D341Med (cell line): ENCODE measurements at regions not wholly inside any gene's neighbourhood (a gene's known extent, or its start where the extent isn't known, plus 50 kb on each side); places are given as distances from the start of the nearest gene placed in this dataset.
"Not testable (repeated sequence)": the region's sequence is repeated elsewhere in the genome, so short reads cannot be mapped to it uniquely, and the experiment has no call there.

Source experiments
- DNase-seq: peaks from one replicate; pipeline ENCODE4 v3.0.0; 2012; ENCODE audit warnings: low spot score

DNA sequence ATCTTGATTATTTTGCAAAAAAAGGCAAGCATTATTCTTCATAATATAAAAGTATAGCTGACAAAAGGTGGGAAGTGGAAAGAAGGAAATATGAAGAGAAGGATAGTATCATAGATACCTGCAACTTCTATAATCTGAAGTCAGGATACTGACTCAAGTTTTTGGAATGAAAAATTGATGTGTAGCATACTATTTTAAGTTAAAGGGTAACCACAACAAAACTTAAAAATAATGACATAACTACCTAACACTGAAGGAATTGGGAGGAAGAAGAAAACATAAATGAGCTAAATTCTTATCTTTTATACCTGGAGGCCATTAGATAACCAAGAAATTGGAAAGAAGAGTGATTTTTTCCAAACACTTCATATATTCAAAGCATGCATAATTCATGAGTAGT is 51.8 kb upstream of the TLE1 start:
- DNase-seq: no peak

- no peak for DNase-seq
Observed at GRCh38 chr9:81748091-81748490, 58.7 kb upstream of the TLE1 start.

- DNase-seq: no peak
Observed at GRCh38 chr9:81753436-81753835, 64.1 kb upstream of the TLE1 start.

DNA sequence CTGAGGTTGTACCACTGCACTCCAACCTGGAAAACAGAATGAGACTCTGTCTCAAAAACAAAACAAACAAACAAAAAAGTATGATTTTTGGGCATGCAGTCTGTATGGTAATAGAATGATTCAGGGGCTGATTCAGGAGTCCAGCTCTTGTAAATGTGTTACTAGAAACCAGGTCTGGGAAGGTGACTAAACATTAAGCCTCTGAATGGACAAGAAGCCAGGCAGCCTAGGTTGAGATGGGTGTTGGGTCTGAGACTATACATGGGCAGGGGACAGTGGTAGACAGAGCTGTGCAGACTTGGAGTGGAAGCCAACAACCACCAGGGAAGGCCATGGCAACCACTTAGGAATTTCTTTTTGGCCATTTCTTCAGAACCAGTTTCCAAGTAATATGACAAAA is 64.9 kb upstream of the TLE1 start:
- no peak for DNase-seq

GRCh38 chr9:81755721-81756120 is 66.4 kb upstream of the TLE1 start:
- DNase-seq: no peak

- no peak for DNase-seq
Observed at GRCh38 chr9:81756561-81756960, 67.2 kb upstream of the TLE1 start.

GRCh38 chr9:81758123-81758797 is 68.9 kb upstream of the TLE1 start:
- no peak for DNase-seq

GRCh38 chr9:81759680-81760215 is 70.4 kb upstream of the TLE1 start:
- DNase-seq: no peak

DNA sequence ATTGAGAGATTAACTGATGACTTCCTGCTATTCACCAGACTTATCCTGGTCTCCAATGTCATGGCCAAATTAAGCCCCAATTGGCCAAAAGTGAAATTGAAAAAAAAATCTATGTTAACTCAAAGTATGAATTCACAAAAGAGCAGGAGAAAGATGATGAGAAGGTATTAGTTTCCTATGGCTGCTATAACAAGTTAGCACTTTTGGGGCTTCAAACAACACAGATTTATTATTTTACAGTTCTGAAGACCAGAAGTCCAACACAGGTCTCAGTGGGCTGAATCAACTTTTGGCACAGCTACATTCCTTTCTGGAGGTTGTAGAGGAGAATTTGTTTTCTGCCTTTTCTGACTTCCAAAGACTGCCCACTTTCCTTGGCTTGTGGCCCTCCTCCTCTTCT is 78.6 kb upstream of the TLE1 start:
- no peak for DNase-seq

DNA sequence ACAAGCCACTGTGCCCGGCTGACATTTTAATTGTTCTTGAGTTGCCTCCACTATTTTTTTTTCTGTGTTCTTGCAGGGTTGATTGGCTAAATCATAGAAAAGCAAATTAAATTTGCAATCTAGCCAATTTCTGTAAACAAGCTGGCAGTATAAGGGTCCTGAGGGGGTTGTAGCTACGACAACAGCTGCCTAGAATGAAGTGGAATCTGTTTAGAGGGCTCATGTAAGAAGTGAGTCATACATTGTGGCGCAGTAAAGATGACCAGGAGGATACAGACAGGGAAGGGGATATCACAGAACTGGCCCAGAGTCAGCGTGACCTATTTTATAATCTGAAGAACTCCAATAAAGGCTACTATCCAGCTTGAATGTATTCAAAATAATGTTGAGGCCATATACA is 82.2 kb upstream of the TLE1 start:
- DNase-seq: no peak

GRCh38 chr9:81772144-81772543 is 82.8 kb upstream of the TLE1 start:
- no peak for DNase-seq

DNA sequence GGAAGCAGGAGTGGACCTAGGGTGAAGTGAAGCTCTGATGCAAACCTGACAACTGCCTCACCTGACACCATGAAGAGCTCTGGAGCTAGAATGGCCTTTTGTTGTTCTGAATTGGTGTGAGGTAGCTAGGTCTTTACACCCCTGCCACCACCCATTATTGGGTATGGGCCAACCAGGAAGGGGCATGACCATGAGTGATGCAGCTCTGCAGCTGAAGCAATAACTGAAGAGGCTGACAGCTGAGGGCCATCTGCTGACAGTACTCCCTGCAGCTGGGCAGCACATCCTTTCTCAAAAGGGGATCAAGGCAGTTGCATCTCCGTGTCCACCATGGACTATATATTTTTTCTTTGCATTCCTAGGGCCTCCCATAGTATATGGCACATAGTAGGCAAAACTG is 87.0 kb upstream of the TLE1 start:
- no peak for DNase-seq

- DNase-seq: no peak
Observed at GRCh38 chr9:81776834-81777233, 87.5 kb upstream of the TLE1 start.

DNA sequence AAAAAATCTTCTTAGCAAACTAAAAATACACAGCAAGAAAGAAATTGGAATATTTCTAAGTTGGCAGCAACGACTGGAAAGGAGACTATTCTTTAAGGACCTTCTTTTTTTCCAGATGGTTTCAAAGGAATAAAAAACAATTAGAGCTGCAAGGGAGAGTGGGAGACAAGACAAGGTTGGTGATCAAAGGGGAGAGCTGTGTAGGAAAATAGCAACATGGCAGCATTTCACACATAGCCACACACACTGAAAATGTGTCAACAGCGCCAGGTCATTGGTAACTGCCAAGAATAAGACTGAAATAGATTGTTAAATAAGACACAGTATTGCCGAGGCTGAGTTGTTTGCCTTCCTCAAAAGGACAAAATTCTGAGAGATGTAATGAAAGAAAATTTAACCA is 88.1 kb upstream of the TLE1 start:
- no peak for DNase-seq

GRCh38 chr9:81782313-81782995 is 93.1 kb upstream of the TLE1 start:
- DNase-seq: no peak

DNA sequence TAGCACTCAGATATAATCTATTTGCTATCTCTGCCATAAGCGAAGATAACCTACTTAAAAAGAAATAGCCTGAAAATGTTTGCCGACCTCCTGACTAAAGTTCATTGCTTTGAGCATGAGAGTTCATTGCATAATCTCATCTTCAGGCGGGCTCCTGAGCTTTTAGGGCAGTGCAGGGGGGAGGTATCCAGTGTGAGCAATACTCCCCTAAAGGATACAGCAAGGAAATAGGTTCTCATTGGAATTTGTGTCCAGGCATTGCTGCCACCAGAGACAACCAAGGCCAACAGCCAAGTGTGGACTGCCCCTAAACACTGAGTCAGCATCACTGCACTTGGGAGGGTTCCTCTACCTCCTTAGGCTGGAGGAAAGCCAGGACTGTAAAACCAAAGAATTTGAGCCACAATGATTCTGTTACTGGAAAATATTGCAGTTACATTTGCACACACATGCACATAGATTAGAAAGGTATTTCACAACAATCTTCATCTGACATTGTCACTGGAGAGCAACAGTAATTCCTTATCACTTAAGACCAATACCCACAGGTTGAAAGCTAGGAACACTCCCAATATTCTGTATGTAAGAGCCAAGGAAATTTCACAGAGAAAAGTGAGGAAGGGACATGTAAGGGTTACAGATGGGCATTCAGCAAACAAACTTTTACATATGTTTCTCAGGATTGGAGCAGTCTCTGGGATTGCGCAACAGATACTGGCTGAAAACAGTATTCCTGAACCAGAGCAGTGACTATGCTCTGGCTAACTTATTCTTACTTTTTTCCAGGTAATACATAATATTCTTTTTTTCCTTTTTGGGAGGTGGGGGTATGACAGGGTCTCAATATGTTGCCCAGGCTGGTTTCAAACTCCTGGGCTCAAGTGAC is 98.6 kb upstream of the TLE1 start:
- no peak for DNase-seq

DNA sequence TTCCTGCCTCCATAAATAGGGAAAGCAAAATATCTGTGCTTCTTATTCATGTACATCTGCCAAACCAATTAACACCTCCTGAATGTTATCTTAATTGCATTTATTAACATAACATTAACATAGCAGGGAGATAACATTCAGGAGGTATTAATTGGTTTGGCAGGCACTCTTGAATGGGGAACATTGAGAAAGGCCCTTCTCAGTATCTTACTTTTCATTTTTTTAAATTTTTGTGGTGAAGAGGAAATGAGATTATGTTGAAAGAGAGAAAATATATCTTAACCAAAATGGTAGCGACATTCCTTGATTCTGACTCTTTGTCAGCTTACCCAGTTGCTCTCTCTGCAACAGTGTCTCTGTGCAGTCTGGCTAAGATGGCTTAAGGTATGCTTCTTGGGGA is 100.4 kb upstream of the TLE1 start:
- DNase-seq: no peak

GRCh38 chr9:81790166-81790565 is 100.8 kb upstream of the TLE1 start:
- no peak for DNase-seq

- peak; percentile 68 for DNase-seq
Observed at GRCh38 chr9:81791076-81791475, 101.7 kb upstream of the TLE1 start.

- DNase-seq: no peak
Observed at GRCh38 chr9:81798606-81799005, 109.3 kb upstream of the TLE1 start.

DNA sequence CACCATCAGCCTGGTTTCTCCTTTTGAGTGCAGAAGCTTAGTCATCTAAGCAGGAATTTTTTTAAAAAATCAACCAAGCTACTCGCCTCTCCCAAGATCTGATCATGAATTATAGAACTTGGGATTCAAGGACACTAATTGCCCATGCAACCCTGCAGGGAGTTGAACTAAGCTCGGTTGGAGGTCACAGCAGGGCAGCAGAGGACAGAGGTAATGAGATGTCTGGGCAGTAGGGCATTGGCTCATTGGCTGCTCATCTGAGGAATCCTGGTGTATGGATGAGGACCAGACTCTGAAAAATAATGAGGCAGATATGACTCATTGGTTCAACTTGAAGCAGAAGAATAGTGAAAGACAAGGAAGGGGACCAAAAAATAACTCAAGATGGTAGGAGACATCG is 111.8 kb upstream of the TLE1 start:
- DNase-seq: no peak

DNA sequence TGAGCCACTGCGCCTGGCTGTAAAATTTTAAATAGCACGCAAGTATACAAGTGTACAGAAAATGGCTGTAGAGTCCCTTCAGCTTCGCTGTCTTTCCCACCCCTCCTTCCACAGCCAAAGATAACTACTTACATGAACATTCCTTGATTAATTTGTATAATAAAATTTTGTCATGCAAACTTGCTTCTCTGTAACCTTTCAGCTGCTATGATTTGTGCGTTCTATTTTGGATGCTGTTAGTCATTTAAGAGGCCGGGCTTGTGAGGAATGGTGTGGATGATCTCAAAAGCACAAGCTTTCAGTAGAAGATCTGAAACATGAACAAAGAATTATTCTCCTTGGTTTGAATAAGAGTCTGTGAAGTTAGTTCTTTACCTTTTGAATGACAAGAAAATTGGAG is 115.0 kb upstream of the TLE1 start:
- DNase-seq: no peak

DNA sequence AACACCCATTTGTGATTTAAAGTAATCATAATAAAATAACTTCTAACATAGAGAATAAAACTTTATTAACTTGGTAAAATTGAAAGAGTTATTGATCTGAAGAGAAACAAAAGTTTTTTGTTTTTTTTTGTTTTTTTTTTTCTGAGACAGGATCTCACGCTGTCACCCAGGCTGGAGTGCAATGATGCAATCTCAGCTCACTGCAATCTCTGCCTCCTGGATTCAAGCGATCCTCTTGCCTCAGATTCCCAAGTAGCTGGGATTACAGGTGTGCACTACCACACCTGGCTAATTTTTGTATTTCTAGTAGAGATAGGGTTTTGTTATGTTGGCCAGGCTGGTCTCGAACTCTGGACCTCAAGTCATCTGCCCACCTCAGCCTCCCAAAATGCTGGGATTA is 116.5 kb upstream of the SPATA31D4 start:
- not testable (repeated sequence) for DNase-seq
